HCT116 (cell line): ENCODE measurements at regions not wholly inside any gene's neighbourhood (a gene's known extent, or its start where the extent isn't known, plus 50 kb on each side); places are given as distances from the start of the nearest gene placed in this dataset.
"Not testable (repeated sequence)": the region's sequence is repeated elsewhere in the genome, so short reads cannot be mapped to it uniquely, and the experiment has no call there.

ENCODE experiments used
- ATAC-seq: fragments of 200-7000 bp; cut with Tn5 transposase; 2 replicates; pipeline ENCODE4 v1.9.1; 2020; ENCODE audit warnings: mild to moderate bottlenecking, moderate library complexity
- BruUV-seq: library from RNA; stranded (reverse); fragments of 400-500 nt; replicated peaks from 2 replicates; lab custom pipeline; 2021; lab: Mats Ljungman, UMichigan
- CTCF ChIA-PET: fragments of 300-600 bp; sonication (Branson Sonifier 250); formaldehyde crosslinking; loops from one replicate; lab custom pipeline; 2021; ENCODE audit warnings: antibody characterized with exemption; lab: Charles Lee
- POLR2A ChIA-PET: fragments of 300-600, 350-600 bp; sonication (Branson Sonifier 250); formaldehyde crosslinking; loops from one replicate; lab custom pipeline; 2021; ENCODE audit warnings: antibody characterized with exemption; lab: Charles Lee
- RAD21 ChIA-PET, 2 experiments: fragments of 300-600 bp; sonication (Branson Sonifier 250); formaldehyde crosslinking; loops; one replicate each; lab custom pipeline; 2023; ENCODE audit warnings: low total read pairs in 2 of 2; ENCODE audit not compliant: uncharacterized antibody in 2 of 2, unreplicated experiment in 2 of 2, low non-redundant PET in 1 of 2; lab: Charles Lee
- DNase-seq: peaks from one replicate; pipeline ENCODE4 v3.0.0-alpha.2; 2010; ENCODE audit warnings: low read depth, low spot score
- H2AFZ ChIP-seq: fragments of 200-600 bp; shearing (Covaris generic), sonication (generic); 2 replicates; pipeline ENCODE4 v1.6.1; 2017; ENCODE audit warnings: low read depth, mixed run types, mixed read lengths, antibody characterized with exemption, low read length; ENCODE audit not compliant: poor library complexity, severe bottlenecking
- H3K27ac ChIP-seq: 2 replicates; pipeline ENCODE4 v1.5.1; 2012; ENCODE audit warnings: low read depth, low read length
- H3K27me3 ChIP-seq: fragments of 200-600 bp; sonication (generic); 2 replicates; pipeline ENCODE4 v1.6.1; 2016; ENCODE audit warnings: mixed run types, low read length, mixed read lengths; ENCODE audit not compliant: insufficient read depth
- H3K36me3 ChIP-seq, 2 experiments: fragments of 200-500 bp in 1 of 2; fragments of 200-600 bp in 1 of 2; sonication (Bioruptor generic) in 1 of 2; sonication (generic) in 1 of 2; 2 replicates each; pipeline versions ENCODE4 v1.5.1 to v1.6.1; 2014 to 2016; ENCODE audit warnings: low read length in 2 of 2, inconsistent platforms in 1 of 2, mixed read lengths in 1 of 2, mixed run types in 1 of 2; ENCODE audit not compliant: insufficient read depth in 2 of 2, control insufficient read depth in 1 of 2
- H3K4me1 ChIP-seq, 2 experiments: fragments of 200-600 bp in 1 of 2; sonication (generic) in 1 of 2; 2 replicates each; pipeline versions ENCODE4 v1.5.1 to v1.6.1; 2012 to 2017; ENCODE audit warnings: low read length in 2 of 2, inconsistent platforms in 1 of 2, mild to moderate bottlenecking in 1 of 2, mixed read lengths in 1 of 2, mixed run types in 1 of 2, moderate library complexity in 1 of 2; ENCODE audit not compliant: insufficient read depth in 2 of 2, control insufficient read depth in 1 of 2
- H3K4me2 ChIP-seq: fragments of 200-600 bp; sonication (generic); 2 replicates; pipeline ENCODE4 v1.6.1; 2017; ENCODE audit warnings: mixed run types, low read length, mixed read lengths
- H3K4me3 ChIP-seq, 2 experiments: fragments of 200-600 bp in 1 of 2; sonication (generic) in 1 of 2; replicated peaks in 1 of 2; 2 replicates each; pipeline ENCODE4 v1.5.1; 2011 to 2016; ENCODE audit warnings: low read length in 2 of 2, control low read depth in 1 of 2, low read depth in 1 of 2, mild to moderate bottlenecking in 1 of 2, mixed read lengths in 1 of 2, mixed run types in 1 of 2
- H3K79me2 ChIP-seq: fragments of 200-600 bp; sonication (generic); 2 replicates; pipeline ENCODE4 v1.6.1; 2017; ENCODE audit warnings: mild to moderate bottlenecking, mixed run types, low read length, moderate library complexity, mixed read lengths; ENCODE audit not compliant: insufficient read depth
- H3K9ac ChIP-seq: fragments of 200-600 bp; sonication (generic); 2 replicates; pipeline ENCODE4 v1.6.1; 2016; ENCODE audit warnings: low read length, mixed read lengths
- H3K9me2 ChIP-seq: fragments of 200-600 bp; sonication (generic), shearing (Covaris generic); 2 replicates; pipeline ENCODE4 v1.6.1; 2017; ENCODE audit warnings: mixed run types, mild to moderate bottlenecking, moderate library complexity; ENCODE audit not compliant: insufficient read depth
- H3K9me3 ChIP-seq, 2 experiments: fragments of 200-500 bp in 1 of 2; fragments of 200-600 bp in 1 of 2; sonication (Bioruptor generic) in 1 of 2; sonication (generic) in 1 of 2; 2 replicates each; pipeline ENCODE4 v1.6.1; 2014 to 2017; ENCODE audit warnings: low read length in 2 of 2, mixed read lengths in 2 of 2, inconsistent platforms in 1 of 2, low read depth in 1 of 2, mild to moderate bottlenecking in 1 of 2, mixed run types in 1 of 2, moderate library complexity in 1 of 2; ENCODE audit not compliant: control insufficient read depth in 1 of 2, insufficient read depth in 1 of 2
- H4K20me1 ChIP-seq: fragments of 200-600 bp; sonication (generic), shearing (Covaris generic); 2 replicates; pipeline ENCODE4 v1.6.1; 2017; ENCODE audit warnings: mixed run types, mild to moderate bottlenecking, moderate library complexity; ENCODE audit not compliant: insufficient read depth
- CBX3 ChIP-seq: IDR thresholded peaks from 2 replicates; pipeline ENCODE4 v1.6.1; 2012; ENCODE audit warnings: low read depth
- EGR1 ChIP-seq: IDR thresholded peaks from 2 replicates; pipeline ENCODE4 v1.6.1; 2012; ENCODE audit warnings: low read depth
- YY1 ChIP-seq: IDR thresholded peaks from 2 replicates; pipeline ENCODE4 v1.6.1; 2011; ENCODE audit warnings: low read length, low read depth, moderate library complexity, mild to moderate bottlenecking; ENCODE audit not compliant: insufficient replicate concordance; ENCODE audit errors: extremely low read depth
- intact Hi-C: fragments of 100-400 bp; cut with micrococcal nuclease; formaldehyde crosslinking; loops from 2 replicates; pipeline ENCODE4 v1.10.0; 2022
- TF ChIP-seq, protein P1 (sequence below): IDR thresholded peaks from 2 replicates; pipeline ENCODE4 v1.6.1; 2012

DNA sequence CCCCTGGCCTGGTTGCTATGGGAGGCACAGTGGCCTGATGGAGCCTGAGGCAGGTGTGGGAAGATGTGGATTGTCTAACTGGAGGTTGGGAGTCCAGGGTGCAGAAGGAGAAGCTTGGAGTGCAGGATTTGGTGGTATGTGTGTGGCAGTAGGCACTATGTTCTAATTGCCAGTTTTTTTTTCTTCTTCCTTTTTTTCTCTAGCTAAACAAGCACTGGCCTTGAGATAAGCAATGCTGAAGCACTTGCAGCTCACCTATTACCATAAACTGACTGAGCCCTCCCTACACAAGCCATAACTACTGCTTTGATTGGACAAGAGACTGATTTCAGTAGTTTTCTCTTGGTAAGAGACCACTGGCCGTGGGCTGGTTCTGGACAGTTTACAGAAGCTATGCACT lies 123.6 kb downstream of the PPIAL4A start:
- H3K4me1 ChIP-seq, H3K36me3 ChIP-seq, H3K27ac ChIP-seq, H3K9me3 ChIP-seq, POLR2A ChIA-PET, ATAC-seq, intact Hi-C loops, H3K9me2 ChIP-seq, CTCF ChIA-PET, DNase-seq, H4K20me1 ChIP-seq, H3K9ac ChIP-seq, H2AFZ ChIP-seq, H3K4me2 ChIP-seq, H3K27me3 ChIP-seq, H3K79me2 ChIP-seq, BruUV-seq, H3K4me3 ChIP-seq, RAD21 ChIA-PET: not testable (repeated sequence)

DNA sequence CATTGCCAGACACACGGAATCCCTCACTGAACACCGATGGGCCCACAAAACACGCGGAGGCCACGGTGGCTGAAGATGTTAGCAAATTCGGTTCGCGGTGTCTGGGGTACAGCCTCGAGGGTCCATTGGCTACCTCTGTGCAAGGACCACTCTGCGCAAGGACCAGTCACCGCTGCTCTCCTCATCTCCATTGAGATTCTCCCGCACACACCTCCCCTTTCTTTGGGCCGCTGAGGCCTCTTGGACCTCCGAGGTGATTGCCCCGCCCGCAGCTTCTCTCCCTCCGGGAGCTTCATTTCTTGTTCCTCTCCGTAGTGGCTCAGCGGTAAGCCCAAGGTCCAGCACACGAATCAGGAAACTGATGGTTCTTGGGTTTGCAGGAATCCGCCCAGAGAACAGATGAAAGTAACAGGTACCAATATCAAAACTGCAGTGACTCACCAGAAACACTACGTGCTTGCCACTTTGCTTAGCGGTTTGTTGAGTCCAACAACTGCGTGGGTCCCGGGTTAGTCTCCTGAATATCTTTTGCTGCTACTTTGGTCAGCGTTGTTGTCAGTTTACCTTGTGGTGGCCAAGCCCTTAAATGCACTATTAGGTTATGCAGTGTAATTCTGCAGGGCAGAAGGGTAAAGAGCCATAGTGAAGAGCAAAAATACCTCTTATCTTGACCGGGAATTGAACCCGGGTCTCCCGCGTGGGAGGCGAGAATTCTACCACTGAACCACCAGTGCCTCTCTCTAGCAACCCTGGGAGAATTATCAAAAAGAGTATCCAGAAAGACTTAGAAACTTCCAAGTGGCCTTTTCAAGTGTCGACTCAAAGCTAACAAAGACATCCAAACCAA lies 126.8 kb downstream of the PPIAL4A start:
- RAD21 ChIA-PET, H3K4me3 ChIP-seq, H3K9ac ChIP-seq, intact Hi-C loops, H3K36me3 ChIP-seq, H3K4me2 ChIP-seq, H4K20me1 ChIP-seq, H3K9me2 ChIP-seq, H2AFZ ChIP-seq, H3K27ac ChIP-seq, H3K4me1 ChIP-seq, H3K9me3 ChIP-seq, CTCF ChIA-PET, POLR2A ChIA-PET, H3K79me2 ChIP-seq, H3K27me3 ChIP-seq: not testable (repeated sequence)
- ATAC-seq (peak; percentile 87), DNase-seq (peak; percentile 77)
- TSS peak; percentile 99 for BruUV-seq
- TF ChIP-seq YY1 (peak; percentile 4), EGR1 (peak; percentile 39; the same call in 1 of the 2 replicates), CBX3 (peak; percentile 51; the same call in 1 of the 2 replicates)
- TF ChIP-seq, protein P1, sequence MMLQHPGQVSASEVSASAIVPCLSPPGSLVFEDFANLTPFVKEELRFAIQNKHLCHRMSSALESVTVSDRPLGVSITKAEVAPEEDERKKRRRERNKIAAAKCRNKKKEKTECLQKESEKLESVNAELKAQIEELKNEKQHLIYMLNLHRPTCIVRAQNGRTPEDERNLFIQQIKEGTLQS, result peak; percentile 95
